GM20000 (cell line): ENCODE measurements at regions not wholly inside any gene's neighbourhood (a gene's known extent, or its start where the extent isn't known, plus 50 kb on each side); places are given as distances from the start of the nearest gene placed in this dataset.

Source experiments
- DNase-seq: peaks from one replicate; pipeline ENCODE4 v3.0.0; 2012; ENCODE audit warnings: low spot score
- CTCF ChIP-seq: IDR thresholded peaks from 2 replicates; pipeline ENCODE4 v1.5.1; 2012; ENCODE audit warnings: mild to moderate bottlenecking, control low read depth; ENCODE audit errors: extremely low read depth, missing control alignments

DNA sequence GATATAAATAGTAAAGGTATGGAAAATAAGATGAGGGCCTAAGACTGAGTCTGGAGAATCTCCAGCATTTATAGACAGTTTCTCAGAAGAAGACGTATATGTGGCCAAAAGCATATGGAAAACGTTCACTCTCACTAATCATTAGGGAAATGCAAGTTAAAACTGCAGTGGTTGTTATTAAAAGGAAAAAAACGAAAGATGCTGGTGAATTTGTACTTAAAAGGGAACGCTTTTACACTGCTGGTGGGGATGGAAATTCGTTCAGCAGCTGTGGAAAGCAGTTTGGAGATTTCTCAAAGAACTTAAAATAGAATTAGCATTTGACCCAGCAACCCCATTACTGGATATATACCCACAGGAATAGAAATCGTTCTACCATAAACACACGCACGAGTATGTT, 180.5 kb upstream of the CADM1 start:
- TF ChIP-seq CTCF, result no peak

DNA sequence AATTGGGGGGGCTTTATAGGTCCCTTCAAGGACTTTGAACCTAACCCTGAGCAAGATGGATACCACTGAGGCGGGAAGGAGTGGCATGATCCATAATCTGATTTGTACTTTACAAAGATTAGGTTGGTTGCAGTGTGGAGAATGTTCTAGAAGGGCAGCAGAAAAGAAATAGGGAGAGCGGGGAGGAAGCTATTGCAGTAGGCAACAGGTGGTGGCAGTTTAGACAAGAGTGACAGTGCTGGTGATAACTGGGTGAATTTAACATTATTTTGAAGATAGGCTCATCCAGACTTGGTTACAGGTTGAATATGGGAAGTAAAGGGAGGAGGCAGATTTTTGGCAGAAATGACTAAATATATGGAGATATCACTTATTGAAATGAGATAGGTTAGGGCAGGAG, 179.9 kb upstream of the CADM1 start:
- no peak for DNase-seq
- no peak for TF ChIP-seq CTCF

More for the DNA sequence above, 180.5 kb upstream of the CADM1 start:
- no peak for DNase-seq

DNA sequence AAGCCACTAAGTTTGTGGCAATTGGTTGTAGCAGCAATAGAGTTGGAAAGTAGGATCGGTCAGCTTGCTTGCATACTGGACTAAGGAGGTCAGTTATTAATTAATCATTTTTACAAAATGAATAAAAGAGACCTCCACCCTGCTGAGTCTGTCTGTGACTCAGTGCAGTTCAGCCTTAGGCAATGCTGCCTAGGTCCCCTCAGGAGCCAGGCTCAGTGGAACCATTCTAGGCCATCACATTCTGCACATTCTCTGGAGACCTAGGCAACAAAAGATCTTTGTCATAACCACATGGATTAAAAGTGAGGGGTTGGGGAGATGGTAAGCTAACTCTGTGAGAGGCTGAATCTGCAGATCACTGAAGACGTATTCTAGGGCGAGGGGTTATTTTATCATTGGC, 178.7 kb upstream of the CADM1 start:
- no peak for TF ChIP-seq CTCF
- DNase-seq, result no peak

GRCh38 chr11:115682101-115682500, 177.9 kb upstream of the CADM1 start:
- no peak for TF ChIP-seq CTCF
- no peak for DNase-seq

DNA sequence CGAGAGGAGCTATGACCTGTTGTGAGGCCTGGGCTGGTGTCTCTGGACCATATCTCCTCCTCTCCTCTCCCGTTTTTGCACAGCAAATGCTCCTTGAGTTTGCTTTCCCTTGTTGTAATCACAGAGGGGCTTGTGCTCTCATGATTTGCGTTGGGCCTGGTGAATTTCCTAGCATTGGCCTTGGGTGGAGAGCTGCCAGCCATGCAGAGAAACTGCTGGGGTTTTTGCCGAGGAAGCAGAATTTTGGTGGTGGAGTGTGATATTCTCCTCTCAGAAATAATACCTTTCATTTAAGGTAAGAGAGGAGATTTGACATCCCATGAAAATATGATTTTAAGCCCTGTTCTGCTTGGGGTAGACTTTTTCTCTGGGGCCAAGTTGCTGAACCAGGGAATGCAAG, 175.7 kb upstream of the CADM1 start:
- no peak for DNase-seq
- TF ChIP-seq CTCF, result no peak

DNA sequence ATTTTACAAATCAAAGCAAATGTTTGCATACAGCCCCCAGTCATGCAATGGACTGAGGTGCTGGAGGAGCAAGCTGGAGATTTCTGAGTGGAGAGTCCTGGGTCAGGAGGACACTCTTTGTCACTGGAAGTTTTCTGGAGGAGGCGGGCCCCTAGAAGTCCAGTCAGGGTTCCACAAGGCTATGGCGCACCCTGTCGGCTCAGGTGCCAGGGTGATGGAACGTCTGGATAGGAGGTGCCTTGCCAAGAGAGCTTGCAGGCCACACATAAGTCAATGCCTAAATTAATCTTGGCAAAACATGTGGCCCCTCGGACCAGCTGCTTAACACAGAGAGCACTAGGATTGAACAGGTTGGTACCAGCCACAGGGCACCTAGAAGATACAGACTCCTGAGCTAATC, 174.7 kb upstream of the CADM1 start:
- no peak for TF ChIP-seq CTCF
- DNase-seq, result no peak

DNA sequence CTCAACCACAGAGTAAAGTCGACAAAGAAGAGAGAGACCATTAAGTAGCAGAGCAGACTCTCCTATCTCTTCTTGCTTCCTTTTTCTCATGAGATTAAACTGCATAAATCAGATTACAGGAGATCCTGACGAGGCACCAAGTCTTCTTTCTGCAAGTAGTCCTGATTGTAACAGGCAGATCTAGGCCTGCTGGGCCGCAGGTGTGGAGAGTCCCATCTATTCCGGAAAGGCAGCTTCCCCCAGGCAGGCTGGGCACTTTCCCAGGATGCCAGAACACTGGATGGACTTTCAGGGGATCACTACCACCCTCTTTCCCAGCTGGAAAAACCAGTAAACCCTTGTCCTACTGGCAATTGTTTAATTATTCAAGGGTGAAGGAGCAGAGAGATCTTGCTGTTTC, 173.0 kb upstream of the CADM1 start:
- TF ChIP-seq CTCF, result no peak
- DNase-seq, result no peak
